ELF-1 (cell line): ENCODE measurements at regions not wholly inside any gene's neighbourhood (a gene's known extent, or its start where the extent isn't known, plus 50 kb on each side); places are given as distances from the start of the nearest gene placed in this dataset.
A peak's percentile ranks its signal among the peaks of the same experiment; 100 is the strongest.

ENCODE experiments used
- DNase-seq: peaks from one replicate; pipeline ENCODE4 v3.0.0-alpha.2; 2016; ENCODE audit warnings: low read depth, low spot score

GRCh38 chr7:109126404-109127050 lies 556.9 kb downstream of the DNAJB9 start:
- DNase-seq: peak; percentile 23

- no peak for DNase-seq
Measured at GRCh38 chr7:109127145-109127544, 557.5 kb downstream of the DNAJB9 start.

DNA sequence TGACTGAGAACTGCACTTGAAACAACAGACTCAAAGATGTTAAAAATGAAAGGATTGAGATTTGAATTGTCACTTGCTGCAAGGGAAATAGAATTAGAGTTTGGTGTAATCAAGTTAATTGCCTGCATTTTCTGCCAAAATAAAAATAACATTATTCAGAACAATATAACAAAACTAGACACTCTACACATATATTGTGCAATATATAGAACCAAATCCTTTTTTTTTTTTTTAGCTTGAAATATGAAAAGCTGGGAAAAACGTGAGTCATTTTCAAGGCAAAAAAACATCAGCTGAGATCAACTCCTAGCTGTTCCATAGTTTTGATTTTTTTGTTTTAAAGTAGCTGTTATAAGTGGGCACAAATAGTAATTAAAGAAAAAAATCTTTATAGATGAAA lies 561.5 kb downstream of the DNAJB9 start:
- no peak for DNase-seq

- DNase-seq: no peak
Measured at GRCh38 chr7:109136893-109137292, 567.2 kb downstream of the DNAJB9 start.

DNA sequence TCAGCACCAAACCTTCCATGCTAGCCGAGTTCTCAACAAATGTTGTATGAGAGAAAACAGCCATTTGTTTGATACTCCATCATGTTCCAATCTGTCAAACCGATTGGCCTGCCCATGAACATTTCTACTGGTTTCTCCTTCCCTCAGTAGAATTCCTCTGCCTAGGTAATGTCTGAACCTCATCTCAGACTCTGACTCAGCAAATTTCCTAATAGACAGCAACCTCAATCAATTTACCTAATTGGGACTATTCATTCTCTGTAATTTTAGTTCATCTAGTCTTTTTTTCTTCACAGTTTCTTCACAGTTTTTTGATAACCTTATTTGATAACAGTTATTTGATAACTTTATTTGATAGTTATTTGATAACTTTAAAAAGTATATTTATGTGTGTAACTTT lies 585.1 kb downstream of the DNAJB9 start:
- no peak for DNase-seq

DNA sequence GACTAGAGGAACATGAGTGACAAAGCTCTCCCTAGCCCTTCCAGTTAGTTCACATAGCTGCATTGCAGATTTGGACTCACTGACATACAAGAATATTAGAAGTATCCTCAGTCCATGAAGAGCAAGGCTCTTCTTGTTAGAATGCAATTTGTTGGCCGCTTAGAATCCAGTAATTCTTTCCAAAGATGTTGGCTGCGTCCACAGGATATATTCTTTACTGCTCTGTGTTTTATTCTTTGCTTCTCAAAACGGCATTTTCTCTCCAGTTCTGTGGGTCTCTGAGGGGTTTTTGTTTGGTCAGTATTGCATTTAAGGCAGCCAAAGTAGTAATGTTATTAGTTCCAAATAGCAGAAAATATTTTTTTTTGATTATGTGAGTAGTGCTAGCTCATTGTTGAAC lies 588.6 kb downstream of the DNAJB9 start:
- DNase-seq: no peak

GRCh38 chr7:109176661-109177060 lies 607.0 kb downstream of the DNAJB9 start:
- no peak for DNase-seq

GRCh38 chr7:109178342-109178741 lies 608.7 kb downstream of the DNAJB9 start:
- no peak for DNase-seq

DNA sequence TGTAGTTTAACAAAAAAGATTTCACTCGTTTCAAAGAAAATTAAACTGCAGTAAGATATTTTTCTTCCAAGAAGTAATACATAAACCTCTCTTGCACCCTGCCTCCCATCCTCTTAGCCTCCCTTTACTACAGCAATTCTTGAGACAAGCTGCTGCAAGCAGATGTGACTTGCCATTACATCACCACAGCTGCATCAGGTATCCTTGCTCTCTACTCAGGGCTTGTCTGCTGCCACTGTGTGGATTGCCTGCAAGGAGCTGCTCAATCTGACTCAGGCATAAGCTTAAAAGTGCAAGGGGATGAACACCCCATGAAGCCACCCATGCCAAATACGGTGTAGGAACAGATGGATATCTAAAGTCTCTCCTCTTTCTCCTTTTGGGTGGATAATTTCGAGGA lies 609.9 kb downstream of the DNAJB9 start:
- no peak for DNase-seq

GRCh38 chr7:109190766-109191398 lies 621.2 kb downstream of the DNAJB9 start:
- no peak for DNase-seq

- DNase-seq: no peak
Measured at GRCh38 chr7:109206196-109206595, 636.5 kb downstream of the DNAJB9 start.

DNA sequence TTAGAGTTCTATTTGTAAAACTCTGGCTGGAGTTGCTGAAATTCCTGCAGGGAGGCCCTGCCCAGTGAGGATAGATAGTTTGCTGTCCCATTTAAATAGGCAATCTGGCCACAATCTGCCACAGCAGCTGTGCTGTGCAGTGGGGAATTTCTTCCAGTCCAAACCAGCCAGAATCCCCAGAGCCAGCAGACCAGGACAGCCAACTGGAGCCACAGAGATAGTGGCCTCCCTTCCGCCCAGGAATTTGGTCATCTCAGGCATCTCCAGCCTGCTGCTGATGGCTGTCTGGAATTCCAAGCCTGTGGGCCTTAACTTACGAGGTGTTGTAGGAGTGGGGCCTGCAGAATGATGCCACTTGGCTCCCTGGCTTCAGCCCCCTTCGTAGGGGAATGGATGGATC lies 643.4 kb downstream of the DNAJB9 start:
- DNase-seq: peak; percentile 72

GRCh38 chr7:109215341-109215740 lies 645.7 kb downstream of the DNAJB9 start:
- no peak for DNase-seq

- no peak for DNase-seq
Measured at GRCh38 chr7:109224100-109224499, 654.4 kb downstream of the DNAJB9 start.

- DNase-seq: no peak
Measured at GRCh38 chr7:109226699-109227098, 657.0 kb downstream of the DNAJB9 start.

GRCh38 chr7:109235316-109235715 lies 665.6 kb downstream of the DNAJB9 start:
- no peak for DNase-seq

GRCh38 chr7:109246330-109247077 lies 676.8 kb downstream of the DNAJB9 start:
- DNase-seq: no peak

DNA sequence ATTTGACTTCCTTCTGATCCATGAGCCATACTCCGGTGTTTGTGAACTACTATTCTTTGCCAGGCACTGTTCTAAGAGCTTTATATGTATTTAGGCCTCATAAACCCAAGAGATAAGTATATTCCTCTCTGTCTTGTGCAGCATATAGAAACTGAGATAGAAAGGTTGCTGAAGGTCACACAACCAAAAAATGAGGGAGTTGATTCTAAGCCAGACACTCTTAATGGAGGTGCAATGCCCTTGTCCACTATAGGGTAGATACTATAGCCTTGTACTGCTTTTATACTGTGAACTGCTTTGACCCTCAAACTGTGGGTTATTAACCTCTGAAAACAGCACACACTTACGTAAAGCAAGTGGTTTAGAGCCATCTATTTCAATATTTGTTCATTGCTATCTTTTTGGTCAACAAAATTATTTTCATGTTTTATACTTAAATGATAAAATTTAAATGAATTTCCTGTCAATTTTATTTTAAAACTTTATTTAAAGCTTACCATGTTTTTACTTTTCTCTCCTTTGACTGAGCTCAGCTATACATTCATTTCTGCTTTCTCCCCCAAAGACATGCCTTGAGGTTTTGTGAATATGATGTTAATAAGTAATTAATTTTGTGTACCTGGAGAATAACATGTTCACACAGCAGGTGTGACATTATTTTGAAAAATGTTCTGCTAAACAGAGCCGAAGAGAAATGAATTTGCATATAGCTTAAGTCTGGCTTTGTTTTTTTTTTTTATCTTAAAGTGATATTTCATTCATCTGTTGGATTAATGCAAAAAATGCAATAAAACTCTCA lies 687.3 kb downstream of the DNAJB9 start:
- no peak for DNase-seq

DNA sequence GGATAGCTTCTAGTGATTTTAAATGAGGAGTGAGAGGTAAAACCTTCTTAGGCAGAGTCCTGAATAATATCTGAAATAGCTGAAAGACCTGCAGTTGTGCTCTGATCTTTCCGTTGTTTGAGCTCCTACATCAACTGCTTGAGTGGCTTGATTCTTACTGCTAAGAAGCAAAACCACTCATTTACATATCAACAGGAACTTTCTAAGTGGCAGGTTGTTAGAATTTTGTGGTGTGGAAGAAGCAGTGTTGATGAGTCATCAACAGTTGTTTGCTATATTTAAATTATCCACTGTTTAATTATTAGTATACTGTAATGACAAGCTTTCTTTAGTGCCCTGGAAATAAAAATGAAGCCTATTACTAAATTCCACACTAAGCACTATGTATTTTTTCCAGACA lies 689.5 kb downstream of the DNAJB9 start:
- DNase-seq: no peak

- DNase-seq: no peak
Measured at GRCh38 chr7:109261781-109262180, 692.1 kb downstream of the DNAJB9 start.

DNA sequence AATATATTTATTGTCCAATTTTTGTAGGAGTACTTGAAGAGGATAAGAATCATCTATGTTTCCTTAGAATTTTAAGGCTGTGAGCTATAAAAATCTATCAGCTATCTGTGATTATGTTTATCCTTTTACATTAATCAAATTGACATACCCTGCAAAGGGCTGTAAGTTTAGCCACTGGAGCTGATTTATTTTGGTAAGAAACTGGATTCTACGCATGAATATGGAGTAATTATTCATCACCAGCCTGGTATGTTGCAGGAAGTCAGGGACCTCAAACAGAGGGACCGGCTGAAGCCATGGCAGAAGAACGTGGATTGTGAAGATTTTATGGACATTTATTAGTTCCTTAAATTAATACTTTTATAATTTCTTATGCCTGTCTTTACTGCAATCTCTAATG lies 696.9 kb downstream of the DNAJB9 start:
- DNase-seq: no peak

GRCh38 chr7:109276348-109276747 lies 706.7 kb downstream of the DNAJB9 start:
- DNase-seq: no peak
